Inflammatory macrophage (primary cell): ENCODE measurements at regions not wholly inside any gene's neighbourhood (a gene's known extent, or its start where the extent isn't known, plus 50 kb on each side); places are given as distances from the start of the nearest gene placed in this dataset.
"Not testable (repeated sequence)": the region's sequence is repeated elsewhere in the genome, so short reads cannot be mapped to it uniquely, and the experiment has no call there.

Experiments used
- DNase-seq, 2 donors: peaks; one replicate each; pipeline ENCODE4 v3.0.0-alpha.2; 2020 to 2022

DNA sequence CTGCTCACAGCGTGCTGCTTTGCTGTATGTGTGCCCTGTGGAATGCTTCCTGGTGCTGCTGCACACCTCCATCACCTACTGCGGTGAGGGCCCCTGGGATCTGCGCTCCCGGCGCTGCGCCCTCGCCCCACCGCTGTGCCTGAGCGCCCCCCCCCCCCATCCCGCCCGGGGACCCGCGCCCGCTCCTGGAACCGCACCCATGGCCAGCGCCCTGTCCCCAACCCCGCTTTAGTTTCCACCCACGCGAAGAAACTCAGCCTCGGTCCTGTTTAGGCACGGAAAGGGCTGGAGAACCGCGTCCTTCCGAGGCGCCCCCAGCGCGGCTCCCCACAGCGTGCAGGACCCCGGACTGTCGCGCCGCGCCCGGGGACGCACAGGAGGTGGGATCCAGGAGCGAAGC lies 265.5 kb downstream of the POTEB3 start:
- not testable (repeated sequence) for DNase-seq

DNA sequence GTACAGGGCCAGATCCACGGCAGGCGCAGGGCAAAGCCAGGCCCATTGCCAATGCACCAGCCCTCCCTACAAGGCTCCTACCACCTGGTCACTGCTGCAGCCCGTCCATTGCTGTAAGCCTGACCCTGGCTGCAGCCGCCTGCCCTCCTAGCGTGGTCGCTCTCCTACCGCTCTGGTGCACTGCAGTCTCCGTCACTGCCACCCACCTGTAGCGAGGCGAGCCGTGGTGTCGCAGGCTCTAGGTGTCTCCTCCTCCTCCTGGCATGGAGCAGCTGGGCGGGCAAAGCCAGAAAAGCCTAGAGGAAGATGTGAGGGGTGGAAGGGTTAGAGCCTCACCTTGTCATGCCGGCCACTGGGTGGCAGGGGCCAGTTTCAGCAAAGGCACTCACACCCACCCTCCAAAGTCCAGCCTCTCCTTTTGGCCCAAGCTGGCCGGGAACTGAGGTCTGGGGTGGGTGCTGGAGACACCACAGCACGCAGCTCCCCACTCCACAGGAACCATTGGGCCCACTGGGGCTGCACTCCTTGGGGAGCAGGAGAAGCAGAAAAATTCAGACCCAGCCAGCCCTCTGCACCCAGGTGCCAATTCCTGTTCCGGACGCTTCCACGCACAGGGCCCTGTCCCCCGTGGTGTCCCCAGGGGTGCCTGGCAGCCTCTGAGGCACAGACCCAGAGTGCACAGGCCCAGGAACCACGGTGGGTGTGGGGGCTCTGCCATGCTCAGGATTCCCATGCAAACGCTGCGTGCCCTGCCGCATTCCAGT lies 285.3 kb upstream of the POTEB2 start:
- DNase-seq = not testable (repeated sequence)

DNA sequence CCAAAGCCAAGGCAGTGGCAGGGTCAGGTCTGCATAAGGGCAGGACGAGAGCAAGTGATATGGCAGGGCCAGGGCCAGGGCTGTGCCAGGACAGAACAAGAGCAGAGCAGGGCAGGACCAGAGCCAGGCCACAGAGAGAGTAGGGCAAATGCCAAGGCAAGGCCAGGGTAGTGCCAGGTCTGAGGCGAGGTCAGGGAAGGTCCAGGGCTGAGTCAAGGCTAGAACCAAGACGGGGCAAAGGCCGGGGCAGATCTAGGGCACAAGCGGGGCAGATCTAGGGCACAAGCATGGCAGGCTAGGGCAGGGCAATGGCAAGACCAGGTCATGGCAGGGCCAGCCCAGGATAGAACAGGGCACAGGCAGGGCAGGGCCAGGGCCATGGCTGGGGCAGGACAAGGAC lies 282.0 kb upstream of the POTEB2 start:
- not testable (repeated sequence) for DNase-seq

DNA sequence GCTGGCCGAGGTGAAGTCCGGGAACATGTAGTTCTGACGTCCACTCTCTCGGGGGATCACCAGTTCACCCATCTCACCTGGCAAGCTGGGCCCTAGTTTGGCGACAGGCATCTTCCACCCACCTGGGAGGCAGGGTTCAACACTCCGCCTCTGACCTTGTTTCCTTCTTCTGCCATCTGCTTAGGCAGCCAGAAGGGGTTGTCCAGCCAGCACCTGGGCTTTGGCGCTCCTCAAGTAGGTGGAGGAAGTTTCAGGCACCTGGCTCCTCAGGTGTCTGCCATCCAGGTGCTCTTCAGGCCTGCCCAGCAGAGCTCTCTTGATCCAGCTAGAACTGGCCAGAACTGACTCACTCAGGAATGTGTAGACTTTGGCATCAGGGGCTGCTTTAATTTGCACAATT lies 267.8 kb upstream of the POTEB2 start:
- not testable (repeated sequence) for DNase-seq

DNA sequence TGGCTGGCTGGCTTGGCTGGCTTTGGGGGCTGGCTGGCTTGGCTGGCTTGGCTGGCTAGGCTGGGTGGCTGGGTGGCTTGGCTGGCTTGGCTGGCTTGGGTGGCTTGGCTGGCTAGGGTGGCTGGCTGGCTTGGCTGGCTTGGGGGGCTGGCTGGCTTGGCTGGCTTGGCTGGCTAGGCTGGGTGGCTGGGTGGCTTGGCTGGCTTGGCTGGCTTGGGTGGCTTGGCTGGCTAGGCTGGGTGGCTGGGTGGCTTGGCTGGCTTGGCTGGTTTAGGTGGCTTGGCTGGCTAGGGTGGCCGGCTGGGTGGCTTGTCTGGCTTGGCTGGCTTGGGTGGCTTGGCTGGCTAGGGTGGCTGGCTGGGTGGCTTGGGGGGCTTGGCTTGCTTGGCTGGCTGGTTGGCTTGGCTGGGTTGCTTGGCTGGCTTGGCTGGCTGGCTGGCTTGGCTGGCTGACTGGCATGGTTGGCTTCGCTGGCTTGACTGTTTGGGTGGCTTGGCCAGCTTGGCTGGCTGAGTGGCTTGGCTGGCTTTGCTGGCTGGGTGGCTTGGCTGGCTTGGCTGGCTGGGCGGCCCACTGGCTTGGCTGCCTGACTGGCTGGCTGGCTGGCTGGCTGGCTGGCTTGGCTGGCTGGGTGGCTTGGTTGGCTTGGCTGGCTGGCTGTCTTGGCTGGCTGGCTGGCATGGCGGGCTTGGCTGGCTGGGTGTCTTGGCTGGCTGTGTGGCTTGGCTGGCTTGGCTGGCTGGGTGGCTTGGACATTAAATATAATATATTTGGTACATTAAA lies 246.3 kb upstream of the POTEB2 start:
- not testable (repeated sequence) for DNase-seq

DNA sequence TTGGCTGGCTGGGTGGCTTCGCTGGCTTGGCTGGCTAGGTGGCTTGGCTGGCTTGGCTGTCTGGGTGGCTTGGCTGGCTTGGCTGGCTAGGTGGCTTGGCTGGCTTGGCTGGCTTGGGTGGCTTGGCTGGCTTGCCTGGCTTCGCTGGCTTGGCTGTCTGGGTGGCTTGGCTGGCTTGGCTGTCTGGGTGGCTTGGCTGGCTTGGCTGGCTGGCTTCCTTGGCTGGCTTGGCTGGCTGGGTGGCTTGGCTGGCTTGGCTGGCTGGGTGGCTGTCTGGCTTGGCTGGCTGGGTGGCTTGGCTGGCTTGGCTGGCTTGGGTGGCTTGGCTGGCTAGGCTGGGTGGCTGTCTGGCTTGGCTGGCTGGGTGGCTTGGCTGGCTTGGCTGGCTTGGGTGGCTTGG lies 245.7 kb upstream of the POTEB2 start:
- peak; percentile 0 to 1 for DNase-seq

DNA sequence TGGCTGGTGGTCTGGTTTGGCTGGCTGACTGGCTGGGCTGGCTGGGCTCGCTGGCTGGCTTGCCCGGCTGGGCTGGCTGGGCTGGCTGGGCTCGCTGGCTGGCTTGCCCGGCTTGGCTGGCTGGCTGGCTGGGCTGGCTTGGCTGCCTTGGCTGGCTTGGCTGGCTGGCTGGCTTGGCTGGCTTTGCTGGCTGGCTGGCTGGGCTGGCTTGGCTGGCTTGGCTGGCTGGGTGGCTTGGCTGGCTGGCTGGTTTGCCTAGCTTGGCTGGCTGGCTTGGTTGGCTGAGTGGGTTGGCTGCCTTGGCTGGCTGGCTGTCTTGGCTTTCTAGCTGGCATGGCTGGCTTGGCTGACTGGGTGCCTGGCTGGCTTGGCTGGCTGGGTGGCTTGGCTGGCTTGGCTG lies 245.1 kb upstream of the POTEB2 start:
- not testable (repeated sequence) for DNase-seq

DNA sequence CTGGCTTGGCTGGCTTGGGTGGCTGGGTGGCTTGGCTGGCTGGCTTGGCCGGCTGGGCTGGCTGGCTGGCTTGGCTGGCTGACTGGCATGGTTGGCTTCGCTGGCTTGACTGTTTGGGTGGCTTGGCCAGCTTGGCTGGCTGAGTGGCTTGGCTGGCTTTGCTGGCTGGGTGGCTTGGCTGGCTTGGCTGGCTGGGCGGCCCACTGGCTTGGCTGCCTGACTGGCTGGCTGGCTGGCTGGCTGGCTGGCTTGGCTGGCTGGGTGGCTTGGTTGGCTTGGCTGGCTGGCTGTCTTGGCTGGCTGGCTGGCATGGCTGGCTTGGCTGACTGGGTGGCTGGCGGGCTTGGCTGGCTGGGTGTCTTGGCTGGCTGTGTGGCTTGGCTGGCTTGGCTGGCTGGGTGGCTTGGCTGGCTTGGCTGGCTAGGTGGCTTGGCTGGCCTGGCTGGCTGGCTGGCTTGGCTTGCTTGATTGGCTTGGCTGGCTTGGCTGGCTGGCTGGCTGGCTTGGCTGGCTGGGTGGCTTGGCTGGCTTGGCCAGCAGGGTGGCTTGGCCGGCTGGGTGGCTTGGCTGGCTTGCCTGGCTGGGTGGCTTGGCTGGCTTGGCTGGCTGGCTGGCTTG lies 244.2 kb upstream of the POTEB2 start:
- not testable (repeated sequence) for DNase-seq

DNA sequence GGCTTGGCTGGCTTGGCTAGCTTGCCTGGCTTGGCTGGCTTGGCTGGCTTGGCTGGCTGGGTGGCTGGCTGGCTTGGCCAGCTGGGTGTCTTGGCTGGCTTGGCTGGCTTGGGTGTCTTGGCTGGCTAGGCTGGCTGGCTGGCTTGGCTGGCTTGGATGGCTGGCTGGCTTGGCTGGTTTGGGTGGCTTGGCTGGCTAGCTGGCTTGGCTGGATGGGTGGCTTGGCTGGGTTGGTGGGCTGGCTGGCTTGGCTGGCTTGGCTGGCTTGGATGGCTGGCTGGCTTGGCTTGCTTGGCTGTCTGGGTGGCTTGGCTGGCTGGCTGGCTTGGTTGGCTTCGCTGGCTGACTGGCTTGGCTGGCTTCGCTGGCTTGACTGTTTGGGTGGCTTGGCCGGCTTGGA lies 242.3 kb upstream of the POTEB2 start:
- DNase-seq = not testable (repeated sequence)

DNA sequence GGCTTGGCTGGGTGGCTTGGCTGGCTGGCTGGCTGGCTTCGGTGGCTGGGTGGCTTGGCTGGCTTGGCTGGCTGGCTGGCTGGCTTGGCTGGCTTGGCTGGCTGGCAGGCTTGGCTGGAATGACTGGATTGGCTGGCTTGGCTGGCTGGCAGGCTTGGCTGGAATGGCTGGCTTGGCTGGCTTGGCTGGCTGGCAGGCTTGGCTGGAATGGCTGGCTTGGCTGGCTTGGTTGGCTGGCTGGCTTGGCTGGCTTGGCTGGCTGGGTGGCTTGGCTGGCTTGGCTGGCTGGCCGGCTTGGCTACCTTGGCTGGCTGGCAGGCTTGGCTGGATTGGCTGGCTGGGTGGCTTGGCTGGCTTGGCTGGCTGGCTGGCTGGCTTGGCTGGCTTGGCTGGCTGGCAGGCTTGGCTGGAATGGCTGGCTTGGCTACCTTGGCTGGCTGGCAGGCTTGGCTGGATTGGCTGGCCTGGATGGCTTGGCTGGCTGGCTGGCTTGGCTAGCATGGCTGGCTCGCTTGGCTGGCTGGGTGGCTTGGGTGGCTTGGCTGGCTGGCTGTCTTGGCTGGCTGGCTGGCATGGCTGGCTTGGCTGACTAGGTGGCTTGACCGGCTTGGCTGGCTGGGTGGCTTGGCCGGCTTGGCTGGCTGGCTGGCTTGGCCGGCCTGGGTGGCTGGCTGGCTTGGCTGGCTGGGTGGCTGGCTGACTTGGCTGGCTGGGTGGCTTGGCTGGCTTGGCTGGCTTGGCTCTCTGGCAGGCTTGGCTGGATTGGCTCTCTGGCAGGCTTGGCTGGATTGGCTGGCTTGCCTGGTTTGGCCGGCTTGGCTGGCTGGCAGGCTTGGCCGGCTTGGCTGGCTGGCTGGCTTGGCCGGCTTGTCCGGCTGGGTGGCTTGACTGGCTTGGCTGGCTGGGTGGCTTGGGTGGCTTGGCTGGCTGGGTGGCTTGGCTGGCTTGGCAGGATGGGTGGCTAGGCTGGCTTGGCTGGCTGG lies 241.6 kb upstream of the POTEB2 start:
- DNase-seq = not testable (repeated sequence)

DNA sequence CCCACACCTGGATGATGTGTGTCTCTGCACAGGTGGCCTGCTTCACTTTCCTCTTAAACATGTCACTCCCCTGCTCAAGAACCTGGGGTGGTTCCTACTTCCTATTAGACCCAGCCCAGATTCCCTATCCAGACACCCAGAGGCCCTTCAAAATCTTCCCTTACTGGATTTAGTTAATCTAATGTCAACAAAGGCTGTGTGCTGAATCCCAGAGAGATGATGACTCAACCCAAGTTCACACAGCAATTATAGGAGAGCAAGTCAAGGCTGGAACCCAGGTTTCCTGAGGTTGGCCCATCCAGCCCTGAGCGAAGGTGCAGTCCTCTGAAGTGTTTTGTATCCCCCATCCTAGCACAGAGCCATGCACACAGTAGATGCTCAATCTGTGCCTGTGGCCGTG lies 230.5 kb upstream of the POTEB2 start:
- not testable (repeated sequence) for DNase-seq

DNA sequence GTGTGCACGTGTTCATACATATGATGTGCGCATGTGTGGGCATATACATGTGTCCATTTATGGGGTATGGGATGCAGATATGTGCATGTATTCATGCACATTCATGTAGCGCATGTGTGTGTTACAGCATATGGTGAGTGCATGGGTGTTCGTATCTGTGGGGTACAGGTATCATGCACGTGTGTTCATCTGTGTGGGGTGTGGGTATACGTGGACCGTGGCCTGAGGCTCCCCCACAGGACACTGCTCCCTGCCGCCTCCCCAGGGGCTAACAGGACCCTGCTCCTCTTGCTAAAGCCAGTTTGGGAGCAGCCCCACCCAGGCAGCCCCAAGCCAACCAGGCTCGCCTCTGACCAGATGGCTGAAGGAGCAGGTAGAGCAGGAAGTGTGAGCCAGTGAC lies 213.4 kb upstream of the POTEB2 start:
- not testable (repeated sequence) for DNase-seq

DNA sequence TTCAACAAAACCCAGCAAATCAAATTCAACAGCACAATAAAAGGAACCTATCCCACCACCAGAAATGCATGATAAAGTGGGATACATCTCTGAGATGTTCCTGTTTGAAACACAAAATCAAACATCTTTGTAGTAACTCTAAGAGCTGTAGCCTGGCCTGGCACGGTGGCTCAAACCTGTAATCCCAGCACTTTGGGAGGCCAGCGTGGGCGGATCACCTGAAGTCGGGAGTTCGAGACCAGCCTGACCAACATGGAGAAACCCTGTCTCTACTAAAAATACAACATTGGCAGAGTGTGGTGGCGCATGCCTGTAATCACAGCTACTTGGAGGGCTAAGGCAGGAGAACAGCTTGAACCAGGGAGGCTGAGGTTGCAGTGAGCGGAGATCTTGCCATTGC lies 202.8 kb upstream of the POTEB2 start:
- not testable (repeated sequence) for DNase-seq

DNA sequence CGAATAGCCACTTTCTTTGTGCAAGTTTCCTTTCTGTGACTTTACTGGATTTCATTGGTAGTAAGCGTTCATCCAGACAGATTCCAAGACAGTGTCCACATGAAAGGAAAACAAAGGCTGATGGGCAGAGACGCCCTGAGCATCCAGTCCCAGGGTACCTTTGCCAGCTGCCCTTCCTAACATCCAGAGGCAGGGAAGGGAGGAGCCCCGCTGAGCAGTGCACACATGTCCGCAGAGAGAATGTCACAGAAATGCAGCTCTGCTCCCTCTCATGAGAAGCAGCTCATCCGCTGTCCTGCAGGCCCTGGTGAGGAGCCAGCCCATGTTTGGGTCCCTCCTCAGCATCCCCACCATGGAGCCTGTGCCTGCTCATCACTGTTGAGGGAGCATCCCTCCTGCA lies 197.4 kb upstream of the POTEB2 start:
- not testable (repeated sequence) for DNase-seq

DNA sequence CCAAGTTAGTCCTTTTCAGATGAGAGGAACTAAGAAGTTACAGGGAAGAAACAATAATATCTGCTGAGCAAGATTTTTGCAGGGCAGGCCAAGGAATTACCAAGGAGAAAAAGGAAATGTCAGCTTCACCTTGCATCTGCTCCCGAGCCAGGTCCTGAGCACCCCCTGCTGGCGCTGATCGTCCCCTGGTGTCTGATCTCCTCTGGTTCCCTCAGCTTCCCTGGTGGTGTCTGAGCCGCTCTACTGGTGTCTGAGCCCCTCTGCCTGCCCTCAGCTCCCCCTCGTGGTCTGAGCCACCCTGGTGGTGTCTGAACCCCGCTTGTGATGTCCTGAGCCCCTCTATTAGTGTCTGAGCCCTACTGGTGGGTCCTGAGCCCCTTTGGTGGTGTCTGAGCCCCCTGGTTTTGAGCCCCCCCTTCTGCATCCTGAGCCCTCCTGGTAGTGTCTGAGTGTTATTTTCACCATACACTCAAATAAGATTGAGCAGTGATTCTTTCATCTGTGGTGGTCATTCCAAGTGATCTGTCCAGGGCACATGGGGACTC lies 196.6 kb upstream of the POTEB2 start:
- not testable (repeated sequence) for DNase-seq

DNA sequence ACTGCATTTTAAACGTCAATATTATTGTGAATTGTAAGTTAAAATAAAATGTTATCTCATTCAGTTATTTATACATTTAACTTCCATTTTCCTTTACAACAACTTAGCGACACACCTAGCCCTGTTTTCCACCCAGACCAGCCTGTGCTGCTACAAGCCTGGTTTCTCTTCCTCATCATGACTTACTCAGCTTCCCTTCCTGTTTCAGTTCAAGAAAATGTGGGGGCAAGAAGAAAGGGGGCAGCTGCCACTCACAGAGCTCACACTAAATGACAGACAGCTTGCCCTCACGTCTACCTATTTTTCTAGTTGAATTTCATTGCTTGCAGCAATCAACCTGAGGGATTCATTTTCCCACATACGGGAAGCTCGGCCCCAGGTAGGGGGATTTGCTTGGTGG lies 185.8 kb upstream of the POTEB2 start:
- DNase-seq = not testable (repeated sequence)

DNA sequence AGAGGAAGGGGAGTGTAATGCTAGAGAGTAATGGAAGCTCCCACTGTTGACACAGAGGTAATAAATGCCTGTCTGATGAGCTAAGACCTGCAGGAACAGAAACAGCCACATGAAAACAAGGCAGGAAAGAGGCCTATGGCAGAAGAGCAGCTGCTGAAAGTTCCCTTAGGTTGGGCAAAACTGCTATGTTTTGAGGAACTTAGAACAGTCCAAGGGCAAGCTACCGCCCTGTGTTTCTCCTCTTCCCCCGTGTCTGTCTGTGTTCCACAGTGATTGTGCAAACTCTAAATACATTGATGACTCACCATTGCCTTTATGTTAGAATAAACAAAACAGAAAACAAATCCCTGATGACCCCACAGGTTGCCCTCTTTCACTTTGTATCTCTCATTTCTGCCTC lies 165.6 kb upstream of the POTEB2 start:
- DNase-seq = not testable (repeated sequence)

DNA sequence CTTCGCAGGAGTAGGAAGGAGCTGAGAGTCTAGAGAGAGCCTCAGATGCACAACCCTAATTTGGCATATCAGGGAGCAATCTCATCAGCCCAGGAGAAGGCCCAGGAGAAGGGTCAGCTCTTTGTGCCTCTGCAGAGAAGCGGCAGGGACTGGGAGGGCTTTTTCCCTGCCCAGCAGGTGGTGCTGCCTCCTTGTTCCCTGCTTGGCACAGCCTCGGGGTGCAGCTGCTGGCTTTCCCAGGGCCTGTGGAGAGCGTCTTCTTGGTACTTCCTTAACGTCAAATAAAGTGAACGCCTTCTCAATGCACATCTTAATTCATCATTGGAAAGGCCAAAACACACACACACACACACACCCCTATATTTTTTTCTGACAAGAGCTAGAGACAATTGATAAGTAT lies 162.9 kb upstream of the POTEB2 start:
- not testable (repeated sequence) for DNase-seq

DNA sequence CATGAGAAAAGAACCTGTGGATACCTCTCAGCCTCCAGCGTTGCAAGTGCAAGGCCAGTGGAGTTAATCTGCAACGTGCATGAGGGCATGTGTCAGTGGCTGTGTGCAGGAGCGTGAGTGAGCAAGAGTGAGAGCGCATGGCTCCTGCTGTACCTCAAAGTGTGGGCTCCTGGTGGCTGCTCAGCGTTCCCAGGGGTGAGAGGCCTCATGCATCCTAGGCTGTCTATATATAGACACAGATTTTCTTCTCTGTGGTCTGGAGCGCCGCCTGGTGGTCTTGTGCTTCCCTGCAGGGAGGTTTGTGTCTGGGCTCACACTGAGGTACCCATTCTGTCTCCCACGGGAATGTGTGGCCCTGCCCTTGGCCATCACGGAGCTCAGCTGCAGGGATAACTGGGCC lies 161.8 kb upstream of the POTEB2 start:
- DNase-seq = not testable (repeated sequence)

DNA sequence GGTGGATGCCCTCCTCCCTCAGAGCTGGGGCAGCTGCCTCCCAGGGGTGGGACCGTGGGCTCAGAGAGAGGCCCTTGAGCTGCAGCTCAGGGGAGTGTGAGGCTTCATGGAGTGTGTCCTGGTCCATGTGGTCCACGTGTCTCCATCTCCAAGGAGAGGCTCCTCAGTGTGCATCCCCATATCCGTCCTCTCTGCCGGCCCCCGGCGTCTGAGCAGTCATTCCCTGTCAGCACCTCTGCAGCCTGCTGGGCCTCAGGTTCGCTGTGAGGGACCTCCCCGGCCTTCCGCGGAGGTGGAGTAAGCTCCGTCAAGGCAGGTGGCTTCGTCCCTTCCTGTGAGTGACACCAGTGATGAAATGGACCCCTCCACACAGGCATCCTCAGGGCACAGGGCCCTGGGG lies 160.7 kb upstream of the POTEB2 start:
- DNase-seq = not testable (repeated sequence)

DNA sequence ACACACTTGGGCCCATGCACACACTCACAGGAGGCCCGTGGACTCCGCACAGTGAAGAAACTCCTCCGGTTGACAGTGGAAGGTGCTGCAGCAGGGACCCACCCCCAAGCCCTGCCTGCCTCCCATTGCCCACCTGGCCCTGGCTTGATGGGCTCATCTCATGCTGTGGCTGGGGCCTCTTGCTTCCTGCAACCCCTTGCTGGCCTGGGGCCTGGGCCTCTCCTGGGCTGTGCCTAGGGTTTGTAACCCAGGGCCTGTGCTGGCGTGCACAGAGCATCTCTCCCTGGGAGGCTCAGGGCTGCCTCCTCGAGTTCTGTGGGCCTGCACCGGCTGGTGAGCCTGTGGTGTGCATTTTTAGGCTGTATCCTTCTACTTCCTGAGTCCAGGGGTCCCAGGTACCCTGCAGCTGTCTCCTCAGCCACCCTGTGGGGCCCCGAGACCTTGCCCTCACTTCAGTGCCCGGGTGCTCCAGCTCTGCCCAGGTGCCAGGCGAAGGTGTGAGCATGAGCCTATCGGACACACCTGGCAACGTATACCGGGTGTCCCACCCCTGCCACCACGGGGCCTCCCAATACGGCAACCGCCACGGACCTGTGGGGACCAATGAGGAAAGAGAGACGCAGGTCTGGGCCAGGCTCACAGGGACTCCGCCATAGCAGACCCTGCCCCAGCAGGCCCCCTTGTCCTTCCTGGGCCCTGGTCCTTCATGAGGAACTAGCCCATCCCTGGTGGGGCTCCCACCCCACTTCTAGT lies 158.3 kb upstream of the POTEB2 start:
- DNase-seq = peak in 1 of 2 donors; percentile 0
